Putamen (tissue), 1 donor: ENCODE measurements at regions not wholly inside any gene's neighbourhood (a gene's known extent, or its start where the extent isn't known, plus 50 kb on each side); places are given as distances from the start of the nearest gene placed in this dataset.

ENCODE experiments used
- DNase-seq: peaks from one replicate; pipeline ENCODE4 v3.0.0-alpha.2; 2016; ENCODE audit warnings: low spot score

DNA sequence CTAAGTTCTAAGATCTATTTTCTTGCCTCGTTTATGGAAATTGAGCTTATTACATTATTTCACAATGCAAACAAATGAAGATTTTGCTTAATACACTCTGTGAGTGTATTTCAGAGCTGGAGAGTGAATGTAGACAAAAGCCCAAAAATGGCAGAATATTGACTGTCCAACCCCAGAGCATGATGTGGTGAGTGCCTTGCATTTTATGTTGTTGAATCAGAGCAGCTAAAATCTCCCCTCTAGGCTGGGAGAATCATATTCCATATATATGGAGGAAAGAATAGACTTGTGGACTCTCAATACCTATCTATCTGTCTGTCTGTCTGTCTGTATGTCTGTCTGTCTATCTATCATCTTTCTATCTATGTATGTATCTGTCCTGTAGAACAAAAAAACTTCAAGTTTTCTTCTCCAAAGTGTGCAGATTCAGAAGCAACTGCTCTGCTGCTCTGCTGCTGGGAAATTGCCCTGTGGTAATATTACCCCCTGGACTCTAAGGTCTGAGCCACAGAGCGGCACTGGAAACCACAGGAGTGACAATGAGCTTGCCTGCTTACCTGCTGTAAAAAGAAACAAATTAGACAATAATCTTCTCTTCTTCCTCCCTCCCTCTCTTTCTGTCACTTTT, 209.4 kb upstream of the PRICKLE1 start:
- DNase-seq: no peak

DNA sequence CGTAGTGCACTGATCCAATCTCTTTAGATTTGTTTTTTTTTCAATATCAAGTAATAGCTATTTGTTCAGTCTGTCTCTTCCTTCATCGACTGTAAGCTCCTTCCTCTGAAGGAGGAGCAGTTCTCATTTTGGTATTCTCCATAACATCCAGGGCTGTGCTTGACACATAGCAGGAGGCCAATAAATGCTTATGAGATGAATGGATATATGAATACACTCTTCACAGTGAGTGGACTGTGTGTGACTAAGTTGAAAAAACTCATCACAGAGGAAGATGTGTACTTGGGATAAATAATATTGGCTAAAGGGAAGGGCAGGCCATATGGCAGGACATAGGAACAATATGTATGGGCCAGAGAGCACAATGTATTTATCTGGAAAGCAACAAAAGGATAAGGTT, 205.3 kb upstream of the PRICKLE1 start:
- DNase-seq: no peak

DNA sequence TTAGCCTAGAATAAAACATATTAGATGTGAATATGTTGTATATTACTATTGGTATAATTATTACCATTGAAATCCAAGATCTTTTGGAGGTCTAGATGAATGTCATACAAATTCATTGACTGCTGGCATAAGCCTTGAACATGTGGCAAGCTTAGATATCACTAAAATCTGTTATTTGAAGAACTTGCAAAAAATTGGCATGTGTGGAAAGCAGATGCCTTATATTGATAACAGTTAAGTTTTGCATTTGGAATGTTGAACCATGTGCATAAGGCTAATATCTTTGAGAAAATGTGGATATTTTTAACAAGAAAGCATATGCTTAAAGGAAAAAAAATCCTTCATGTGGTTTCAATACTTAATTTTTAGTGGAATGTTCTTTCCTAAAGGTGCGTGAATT, 203.6 kb upstream of the PRICKLE1 start:
- no peak for DNase-seq

DNA sequence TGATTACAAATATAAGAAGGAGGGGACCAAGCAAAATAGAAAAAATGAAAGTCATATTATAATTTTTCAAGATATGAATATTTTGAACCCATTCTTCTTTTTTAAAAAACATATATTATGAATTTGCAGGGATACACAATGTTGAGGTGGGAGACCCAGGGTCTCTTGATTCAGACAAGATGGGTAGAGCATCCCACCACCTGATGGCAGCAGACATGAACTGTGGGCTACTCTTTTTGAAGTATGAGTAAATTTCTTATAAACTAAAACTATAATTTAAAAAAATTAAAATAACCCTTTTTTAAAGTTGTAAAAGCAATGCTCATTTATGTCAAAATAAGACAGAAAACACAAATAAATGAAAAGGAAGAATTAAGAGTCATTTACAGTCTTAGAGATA, 202.7 kb upstream of the PRICKLE1 start:
- no peak for DNase-seq

DNA sequence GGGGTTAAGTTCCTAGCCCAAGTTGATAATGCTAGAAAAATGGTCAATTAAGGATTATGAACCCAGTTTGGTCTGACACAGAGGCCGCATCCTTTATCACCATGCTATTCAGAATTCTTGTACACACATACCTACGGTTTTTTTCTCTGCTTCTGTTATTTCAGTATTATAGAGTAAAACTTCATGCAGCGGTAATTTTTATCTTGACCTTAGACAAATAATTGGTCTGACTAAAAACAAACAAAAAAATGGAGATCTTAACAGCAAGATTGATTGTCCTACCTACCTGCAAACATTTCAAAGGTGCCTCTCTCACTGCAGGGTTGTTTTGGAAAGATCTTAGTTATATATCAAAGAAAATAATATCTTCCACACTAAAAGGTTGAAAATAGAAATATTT, 201.9 kb upstream of the PRICKLE1 start:
- DNase-seq: no peak

DNA sequence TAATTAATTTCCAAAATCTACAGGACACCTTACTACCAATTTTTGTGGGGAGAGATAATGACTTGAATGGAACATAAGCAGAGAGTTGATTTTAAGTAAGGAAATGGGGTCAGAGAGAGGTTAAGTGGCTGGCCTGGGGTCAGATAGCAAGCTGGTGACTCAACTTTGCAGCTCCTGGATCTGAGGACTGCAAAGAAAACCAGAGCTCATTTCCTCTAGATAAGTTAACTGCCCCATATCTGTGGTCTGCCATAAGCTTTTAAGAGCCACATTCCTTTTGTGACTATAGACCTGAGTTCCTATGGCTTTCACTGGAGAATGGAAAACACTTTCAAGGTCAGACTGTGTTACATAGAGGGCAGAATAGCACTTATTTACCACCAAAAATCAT, 201.2 kb upstream of the PRICKLE1 start:
- no peak for DNase-seq

DNA sequence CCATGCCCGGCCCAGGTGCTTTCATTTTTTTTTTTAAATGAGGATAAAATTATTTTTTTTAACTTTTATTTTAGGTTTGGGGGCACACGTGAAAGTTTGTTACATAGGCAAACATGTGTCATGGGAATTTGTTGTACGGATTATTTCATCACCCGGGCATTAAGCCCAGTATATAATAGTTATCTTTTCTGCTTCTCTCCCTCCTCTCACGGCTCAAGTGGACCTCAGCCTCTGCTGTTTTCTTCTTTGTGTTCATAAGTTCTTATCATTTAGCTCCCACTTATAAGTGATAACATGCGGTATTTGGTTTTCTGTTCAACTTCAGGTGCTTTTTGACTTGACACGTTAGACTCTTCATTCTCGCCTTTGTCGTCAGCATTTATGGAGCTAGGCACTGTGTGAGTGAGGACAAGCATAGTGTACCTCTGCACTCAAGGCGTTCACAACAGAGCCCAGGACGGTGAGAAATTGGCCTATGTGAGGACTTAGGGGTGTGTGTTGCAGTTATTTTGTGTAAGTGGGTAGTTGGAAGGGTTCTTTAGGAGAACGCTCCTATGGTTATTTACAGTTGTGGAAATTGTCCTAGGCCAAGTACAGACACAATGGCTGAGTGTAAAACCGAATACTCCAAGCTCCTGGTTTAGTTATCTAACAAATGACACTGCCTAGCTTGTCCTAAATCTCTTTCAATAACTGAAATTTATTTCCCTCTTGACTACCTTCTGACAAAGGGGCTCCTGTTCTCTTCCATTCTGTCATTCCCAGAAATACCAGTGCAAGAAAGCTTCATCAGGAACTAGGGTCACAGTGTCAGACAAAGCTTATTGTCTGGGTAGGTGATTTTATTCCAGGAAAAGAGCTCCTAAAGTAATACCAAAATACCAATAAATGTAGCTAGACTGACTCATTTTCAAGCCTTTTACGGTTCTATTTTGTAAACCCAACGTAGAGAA, 200.5 kb upstream of the PRICKLE1 start:
- no peak for DNase-seq

DNA sequence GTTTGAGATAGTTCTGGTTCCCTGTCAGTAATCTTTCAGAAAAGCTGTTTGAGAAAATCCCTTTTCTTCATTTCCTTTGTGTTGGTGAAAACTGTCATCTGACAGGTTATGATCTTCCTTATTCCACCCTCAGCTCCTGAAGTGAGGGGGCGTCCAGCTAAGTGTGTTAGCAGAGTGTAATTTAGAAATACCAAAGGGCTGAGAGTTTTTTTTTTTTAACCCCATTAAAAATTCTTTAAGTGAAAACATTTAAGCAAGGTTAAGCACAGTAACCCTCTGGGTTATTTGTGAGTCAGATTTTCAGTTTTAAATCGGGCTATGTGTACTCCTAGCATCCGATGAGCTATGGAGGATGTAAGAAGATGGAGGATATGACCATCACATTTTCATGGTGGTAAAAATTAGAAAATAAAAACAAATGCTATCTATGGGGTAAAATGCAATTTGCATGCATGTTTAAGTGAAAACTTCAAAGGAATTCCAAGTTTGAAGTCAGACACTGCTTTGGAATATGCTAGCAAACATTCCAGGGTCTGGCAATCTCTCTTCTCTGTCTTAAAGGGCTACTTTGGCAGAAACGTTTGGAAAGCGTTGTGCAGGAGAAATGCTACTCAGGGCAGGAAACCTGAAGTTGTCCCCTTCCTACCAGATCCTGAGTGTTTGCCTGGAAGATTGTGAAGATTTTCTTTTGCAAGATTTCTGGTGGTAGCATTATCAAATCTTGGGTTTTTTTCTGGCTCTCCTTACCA, 197.0 kb upstream of the PRICKLE1 start:
- DNase-seq: peak; percentile 52

DNA sequence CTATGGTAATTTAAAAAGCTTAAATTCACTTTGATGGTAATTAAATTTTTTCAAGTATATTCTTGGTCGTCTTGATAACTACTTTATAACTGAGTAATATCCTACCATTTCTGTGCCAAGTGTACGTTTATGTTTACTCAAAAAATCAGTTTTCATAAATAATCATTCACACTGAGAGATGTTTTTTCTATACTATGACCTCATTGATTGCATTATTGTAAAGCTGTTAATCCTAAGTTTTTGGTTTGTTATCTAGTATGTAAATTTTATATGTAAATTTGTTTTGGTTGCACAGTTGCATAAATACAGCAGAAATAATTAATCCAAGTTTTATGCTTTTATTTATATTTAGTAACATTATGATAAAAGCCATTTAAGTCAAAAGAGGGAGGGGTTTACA, 196.4 kb upstream of the PRICKLE1 start:
- no peak for DNase-seq

DNA sequence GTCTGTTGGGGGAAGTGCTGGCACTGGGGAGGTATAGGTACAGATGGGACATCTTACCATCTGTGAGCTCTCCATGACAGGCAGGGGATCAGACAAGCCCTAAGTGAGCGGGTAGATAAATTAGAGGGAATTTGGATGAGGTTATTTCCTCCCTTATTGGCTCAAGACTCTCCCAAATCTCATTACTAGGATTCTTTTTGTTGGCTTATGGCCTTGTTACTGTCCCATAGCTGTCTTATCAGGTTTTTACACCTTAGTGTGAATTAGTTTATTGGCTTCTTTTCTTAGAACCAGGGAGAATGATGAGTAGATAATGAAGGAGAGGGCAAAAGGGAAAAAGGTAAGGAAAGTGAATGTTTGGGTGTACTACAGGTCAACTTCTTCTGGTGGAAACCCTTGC, 191.1 kb upstream of the PRICKLE1 start:
- no peak for DNase-seq

DNA sequence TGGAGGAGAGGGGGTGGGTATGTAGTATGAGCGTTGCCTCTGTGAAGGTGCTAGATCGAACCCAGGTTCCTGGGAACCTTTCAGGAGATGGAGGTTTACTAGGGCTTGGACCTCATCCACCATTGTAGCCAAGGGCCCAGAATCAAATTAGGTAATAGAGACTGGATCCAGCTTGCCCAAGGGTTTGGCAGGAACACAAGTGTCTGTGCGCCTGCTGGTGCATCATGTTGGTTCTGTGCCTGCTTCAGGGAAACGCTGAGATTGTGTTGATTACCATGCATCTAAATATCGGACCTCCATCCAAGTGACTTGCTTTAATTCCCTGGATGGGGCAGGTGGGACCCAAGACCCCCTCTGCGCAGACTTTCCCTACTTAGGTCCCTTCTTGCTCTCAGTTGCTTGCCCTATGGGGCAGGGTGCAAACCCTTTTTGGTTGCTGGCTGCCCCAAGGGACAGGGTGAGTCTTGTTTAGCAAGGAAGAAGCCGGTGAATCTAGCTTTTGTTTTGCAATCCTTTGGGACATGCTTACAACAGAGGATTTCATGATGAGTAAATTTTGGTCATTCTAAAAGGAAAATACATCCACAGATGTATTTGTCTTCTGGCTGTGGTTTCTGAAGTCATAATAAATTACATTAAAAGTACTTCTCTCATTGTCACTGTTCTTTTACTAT, 189.8 kb upstream of the PRICKLE1 start:
- DNase-seq: no peak

DNA sequence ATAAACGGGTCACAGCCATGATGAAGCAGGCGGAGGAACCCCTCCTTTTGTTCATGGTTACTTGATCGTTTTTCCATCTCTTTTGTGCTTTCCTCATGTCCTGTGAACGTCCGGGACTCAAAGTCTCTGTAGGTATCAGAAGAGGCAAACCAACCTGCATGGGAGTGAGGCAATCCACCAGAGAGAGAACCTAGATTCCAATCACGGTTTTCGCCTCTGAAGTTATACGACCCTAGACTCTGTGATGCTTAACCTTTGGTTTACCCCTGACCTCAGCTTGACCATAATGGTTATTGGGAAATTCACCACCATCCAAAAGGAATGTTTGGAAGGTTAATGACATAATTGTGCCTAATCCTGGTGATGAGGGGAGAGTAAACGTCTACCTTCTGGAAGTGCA, 186.8 kb upstream of the PRICKLE1 start:
- no peak for DNase-seq

DNA sequence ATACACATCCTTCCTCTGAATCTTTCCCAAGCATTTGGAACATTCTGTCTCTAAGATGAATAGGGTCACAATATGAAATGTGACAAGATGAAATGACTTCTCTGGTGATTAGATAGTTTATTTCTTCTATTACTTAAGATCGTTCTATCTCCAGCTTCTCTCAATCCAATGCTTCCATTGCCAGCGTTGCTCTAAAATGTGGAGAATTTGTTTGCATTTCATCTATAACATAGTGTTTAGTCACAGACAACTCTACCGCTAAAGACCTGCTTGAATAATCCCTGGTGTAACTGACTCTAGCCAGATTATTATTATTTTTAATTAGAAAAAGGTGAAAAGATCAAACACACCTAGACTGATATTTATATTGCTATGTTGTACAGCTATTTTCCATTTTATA, 184.7 kb upstream of the PRICKLE1 start:
- no peak for DNase-seq

DNA sequence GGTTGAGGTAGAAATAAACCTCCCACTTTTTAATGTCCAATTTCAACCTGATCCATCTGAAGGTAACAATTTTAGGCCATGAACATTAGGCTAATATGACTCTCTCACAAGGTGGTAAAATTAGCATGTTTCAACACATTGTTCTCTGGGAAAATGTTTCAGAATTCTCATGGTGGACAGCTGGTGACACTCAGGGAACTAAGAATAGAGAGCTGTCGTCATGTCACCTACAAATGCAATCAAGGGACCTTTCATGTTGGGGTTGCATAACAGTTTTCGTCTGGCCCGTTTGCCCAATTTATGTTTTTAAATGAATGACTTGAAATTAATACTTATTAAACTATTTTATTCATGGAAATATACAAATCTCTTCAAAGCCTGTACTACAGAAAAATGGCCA, 180.7 kb upstream of the PRICKLE1 start:
- no peak for DNase-seq

DNA sequence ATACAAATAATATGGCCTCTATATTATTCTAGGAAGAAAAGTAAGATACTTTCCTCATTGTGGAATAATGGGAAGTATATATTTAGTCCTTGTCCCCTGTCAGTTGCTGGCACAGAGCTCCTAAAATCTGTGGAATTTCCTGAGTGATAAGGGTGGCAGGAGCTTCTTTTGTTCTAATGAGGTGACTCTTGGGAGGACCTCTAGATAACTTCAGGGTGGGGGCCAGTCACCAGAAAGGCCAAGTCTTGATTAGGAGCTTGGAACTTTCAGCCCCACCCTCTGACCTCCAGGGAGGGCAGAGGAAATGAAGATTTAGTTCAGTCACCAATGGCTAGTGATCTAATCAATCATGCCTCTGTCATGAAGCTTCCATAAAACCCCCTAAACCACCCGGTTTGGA, 179.9 kb upstream of the PRICKLE1 start:
- no peak for DNase-seq

DNA sequence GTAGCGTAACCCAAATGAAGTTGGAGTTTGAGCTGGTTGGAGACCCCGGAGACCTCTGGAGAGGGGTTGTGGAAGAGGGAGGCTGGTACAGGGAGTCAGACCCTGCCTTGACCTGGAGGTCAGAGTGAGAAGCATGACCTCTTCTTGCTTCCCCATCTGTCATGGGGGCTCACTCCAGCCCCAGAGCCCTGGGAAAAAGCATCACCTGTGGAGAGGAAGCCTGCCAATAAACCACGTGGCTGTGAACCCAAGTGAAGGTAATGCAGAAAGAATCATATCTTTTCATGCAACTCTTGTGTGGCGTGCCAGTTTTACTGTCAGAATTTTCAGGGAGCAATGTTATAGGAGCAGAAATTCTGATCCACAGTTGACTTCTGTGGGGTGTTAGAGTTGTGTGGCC, 178.5 kb upstream of the PRICKLE1 start:
- DNase-seq: no peak

DNA sequence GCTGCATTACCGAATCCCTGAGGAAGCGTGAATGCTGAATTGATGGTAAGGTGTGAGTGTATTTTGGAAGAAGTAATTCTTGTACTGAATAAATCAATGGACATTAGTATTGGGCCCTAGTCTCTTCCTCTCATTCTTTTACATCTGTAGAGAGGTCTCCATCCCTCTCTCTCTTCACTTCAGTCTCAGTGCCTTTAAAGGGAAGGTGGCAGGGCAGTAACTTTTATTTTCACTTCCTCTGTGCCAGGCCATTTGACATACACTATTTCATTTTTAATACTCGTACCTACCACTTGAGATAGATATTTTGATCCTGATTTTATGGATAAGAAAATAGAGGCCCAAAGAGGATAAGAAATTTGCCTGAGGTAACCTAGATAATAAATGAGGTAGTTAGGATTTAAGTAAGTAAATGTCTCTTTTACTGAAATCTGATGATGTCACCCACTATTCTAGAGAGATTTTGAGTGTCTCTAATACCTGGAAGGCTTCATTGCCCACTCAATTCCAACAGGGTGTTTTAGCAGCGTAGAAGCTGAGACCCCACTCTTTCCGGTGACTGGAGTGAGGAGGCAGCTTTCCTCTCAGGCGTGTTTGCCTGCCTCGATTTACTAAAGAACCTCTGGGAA, 177.9 kb upstream of the PRICKLE1 start:
- no peak for DNase-seq

DNA sequence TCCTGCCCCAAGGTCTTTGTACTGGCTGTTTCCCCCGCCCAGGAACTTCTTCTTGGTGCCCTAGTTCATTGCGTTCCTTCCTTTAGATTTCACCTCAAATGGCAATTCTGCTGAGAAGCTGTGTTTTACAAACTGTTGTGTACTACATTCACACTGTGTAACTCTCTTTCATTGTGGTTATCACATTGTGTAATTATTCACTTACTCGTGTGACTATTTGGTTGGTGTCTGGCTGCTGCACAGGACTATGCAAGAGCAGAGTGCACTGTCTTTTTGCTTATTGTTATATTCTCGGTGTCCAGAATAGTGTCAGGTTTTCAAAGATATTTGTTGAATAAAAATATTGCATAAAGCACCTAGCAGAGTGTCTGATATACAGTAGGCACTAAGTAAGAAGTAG, 177.2 kb upstream of the PRICKLE1 start:
- DNase-seq: no peak

DNA sequence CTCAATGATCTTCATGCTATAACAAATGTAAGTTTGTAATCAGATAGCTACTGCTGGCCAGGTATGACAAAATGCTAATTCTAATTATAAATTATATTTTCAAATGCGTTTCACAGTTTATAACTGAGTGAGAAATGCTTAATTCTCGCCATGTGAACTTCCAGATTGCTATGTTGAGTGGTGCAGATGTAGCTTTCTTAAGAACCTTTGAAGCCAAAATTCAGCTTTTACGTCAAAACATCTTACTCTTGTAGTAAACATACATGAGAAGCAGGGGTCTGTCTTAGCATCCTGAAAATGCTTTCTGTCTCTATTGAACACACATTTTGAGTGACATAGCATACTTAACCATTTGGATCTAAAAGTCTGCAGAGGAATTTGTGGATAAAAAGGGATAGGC, 176.5 kb upstream of the PRICKLE1 start:
- DNase-seq: no peak

DNA sequence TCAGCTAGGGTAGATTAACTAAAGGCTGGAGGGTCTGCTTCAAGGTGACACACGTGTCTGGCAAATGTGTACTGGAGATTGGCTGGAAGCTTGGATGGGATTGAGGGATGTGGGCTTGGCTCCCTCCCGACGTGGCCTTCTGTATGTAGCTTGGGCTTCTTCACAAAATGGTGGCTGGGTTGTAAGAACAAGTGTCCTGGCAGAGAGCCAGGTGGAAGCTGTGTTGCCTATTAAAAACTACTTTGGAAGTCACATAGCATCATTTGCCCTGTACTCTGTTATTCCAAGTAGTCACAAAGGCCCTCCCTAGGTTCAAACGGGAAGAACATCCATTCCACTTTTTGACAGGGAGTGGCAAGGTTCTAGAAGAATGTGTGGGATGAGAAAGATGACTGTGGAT, 174.1 kb upstream of the PRICKLE1 start:
- peak; percentile 8 for DNase-seq

DNA sequence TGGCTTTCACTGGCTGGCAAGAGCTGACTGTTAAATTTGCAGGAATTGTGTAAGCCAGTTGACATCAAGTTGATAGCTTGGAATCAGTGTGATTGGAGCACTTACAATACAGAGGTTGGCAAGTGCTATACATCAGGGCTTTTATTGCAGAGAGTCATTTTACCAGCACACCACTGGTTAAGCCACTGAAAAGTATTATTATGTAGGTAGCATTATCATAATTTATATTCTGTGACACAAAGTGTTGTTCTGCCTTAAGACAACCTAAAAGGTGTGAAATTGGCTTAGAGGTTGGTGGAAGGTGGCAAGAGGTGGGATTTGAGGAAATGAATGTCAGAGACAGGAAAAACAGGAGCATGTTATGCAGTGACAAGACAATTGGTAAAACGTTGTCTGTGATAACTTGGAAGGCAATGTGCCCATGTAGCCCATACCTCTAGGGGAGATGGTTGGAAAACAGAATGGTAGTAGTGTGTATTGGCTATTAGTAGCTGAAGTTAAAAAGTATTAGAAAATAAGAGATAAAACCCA, 172.9 kb upstream of the PRICKLE1 start:
- no peak for DNase-seq
